ENCODE measurements at regions not wholly inside any gene's neighbourhood (a gene's known extent, or its start where the extent isn't known, plus 50 kb on each side); places are given as distances from the start of the nearest gene placed in this dataset.
"Not testable (repeated sequence)": the region's sequence is repeated elsewhere in the genome, so short reads cannot be mapped to it uniquely, and the experiment has no call there.

- TF ChIP-seq CTCF (IDR thresholded peaks at IDR 0.05; ENCODE audit: insufficient read depth, low read length, poor library complexity, severe bottlenecking); EZH2phosphoT487 (conservative IDR thresholded peaks at IDR 0.05; ENCODE audit: low read length): not testable (repeated sequence)
Observed at GRCh38 chr9:73337182-73337581, 185.5 kb downstream of the ANXA1 start.

Data from SU-DHL-6 (cell line).